GM18520 (cell line): ENCODE measurements at regions not wholly inside any gene's neighbourhood (a gene's known extent, or its start where the extent isn't known, plus 50 kb on each side); places are given as distances from the start of the nearest gene placed in this dataset.
A peak's percentile ranks its signal among the peaks of the same experiment; 100 is the strongest.
"Not testable (repeated sequence)": the region's sequence is repeated elsewhere in the genome, so short reads cannot be mapped to it uniquely, and the experiment has no call there.

Experiments
- ATAC-seq: cut with Tn5 transposase; IDR thresholded peaks from one replicate; pipeline ENCODE4 v1.9.1; 2021; ENCODE audit not compliant: unreplicated experiment

DNA sequence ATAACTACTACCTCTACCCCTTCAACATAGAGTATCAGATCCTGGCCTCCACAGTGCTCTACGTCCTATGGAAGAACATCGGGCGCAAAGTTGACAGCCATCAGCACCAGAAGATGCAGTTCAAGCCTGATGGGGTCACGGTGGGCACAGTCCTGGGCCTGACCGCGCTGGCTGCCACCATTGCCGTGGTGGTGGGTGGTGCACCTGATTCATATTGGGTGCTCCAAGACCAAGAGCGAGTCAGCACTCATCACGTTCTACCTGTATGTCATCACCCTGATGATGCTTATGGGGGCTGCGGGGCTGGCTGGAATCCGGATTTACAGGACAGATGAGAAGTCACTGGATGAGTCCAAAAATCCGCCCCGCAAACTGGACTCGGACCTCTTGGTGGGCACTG is 846.4 kb downstream of the RPIA start:
- ATAC-seq = not testable (repeated sequence)

GRCh38 chr2:89544110-89544509 is 852.6 kb downstream of the RPIA start:
- ATAC-seq = not testable (repeated sequence)

- not testable (repeated sequence) for ATAC-seq
Observed at GRCh38 chr2:89579154-89579553, 887.7 kb downstream of the RPIA start.

- ATAC-seq = not testable (repeated sequence)
Observed at GRCh38 chr2:89582816-89583215, 891.3 kb downstream of the RPIA start.

- ATAC-seq = not testable (repeated sequence)
Observed at GRCh38 chr2:89584046-89584445, 892.6 kb downstream of the RPIA start.

- not testable (repeated sequence) for ATAC-seq
Observed at GRCh38 chr2:89584868-89585557, 893.5 kb downstream of the RPIA start.

- peak; percentile 90 for ATAC-seq
Observed at GRCh38 chr2:89585558-89585920, 894.1 kb downstream of the RPIA start.

GRCh38 chr2:89599843-89600242 is 908.4 kb downstream of the RPIA start:
- not testable (repeated sequence) for ATAC-seq

DNA sequence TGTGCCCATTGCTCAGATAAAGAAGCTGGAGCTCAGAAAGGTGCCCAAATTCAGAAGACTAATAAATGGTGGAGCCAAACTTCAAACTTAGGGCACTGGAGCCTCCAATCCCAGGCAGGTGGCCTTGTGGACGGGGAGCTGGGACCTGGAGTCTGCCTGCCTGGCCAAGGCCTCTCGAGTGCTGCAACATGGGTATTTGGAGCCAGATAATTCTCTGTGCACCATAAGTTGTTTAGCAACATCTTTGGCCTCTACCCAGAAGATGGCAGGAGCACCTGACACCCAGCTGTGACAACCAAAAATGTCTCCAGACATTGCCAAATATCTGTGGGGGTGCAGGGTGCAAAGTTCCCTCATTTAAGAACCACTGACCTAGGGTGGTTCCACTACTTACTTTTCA is 915.0 kb downstream of the RPIA start:
- not testable (repeated sequence) for ATAC-seq

DNA sequence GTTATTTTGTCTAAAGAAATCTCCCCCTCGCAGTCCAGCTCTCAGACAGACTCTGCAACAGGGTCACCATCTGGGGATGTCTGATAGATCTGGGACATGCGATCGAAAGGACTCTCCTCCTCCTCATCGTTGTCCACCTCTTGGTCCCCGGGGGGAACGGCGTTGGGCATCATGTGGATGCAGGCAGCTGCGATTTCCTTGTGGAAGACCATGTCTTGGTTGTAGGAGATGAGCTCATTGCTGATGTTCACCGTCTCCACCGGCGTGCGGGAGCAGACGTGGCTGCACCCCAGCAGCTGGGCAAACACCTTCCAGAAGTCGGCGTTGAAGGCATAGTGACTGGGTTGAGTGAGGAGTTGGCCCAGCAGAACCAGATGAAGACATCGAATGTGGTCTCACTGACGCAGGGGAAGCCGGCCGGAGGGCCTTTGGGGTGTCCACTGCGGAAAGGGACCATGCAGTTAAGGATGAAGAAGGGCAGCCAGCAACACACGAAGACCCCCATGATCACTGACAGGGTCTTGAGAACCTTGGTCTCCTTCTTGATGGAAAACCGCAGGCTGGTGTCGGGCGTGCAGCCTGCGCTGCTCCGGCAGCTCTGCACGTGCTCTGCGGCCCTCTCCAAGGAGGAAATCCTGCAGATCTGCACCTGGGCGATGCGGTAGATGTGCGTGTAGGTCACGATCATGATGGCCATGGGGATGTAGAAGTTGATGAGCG is 918.9 kb downstream of the RPIA start:
- not testable (repeated sequence) for ATAC-seq

DNA sequence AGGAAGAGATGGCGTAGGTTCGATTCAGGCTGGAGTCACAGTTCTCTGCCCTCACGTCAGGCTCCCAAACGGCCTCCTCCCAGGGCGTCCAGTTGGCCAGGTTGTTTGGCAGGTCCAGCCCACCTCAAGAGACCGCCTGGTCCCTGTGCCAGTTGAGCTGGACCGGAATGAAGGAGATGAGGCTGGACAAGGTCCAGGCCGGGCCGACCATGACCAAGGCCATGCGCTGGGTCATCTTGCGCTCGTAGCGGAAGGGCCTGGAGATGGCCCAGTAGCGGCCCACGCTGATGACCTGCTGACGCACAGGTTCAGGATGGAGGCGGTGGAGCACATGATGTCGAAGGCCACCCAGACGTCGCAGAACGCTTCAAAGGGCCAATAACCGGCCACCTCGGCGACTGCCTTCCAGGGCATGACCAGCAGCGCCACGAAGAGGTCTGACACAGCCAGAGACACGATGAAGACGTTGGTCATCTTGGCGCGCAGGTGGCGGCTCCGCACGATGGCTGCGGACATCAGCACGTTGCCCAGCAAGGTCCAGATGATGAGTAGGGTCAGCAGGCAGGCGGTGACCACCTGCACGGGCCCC is 919.5 kb downstream of the RPIA start:
- ATAC-seq = not testable (repeated sequence)

GRCh38 chr2:89611710-89612109 is 920.2 kb downstream of the RPIA start:
- ATAC-seq = not testable (repeated sequence)

DNA sequence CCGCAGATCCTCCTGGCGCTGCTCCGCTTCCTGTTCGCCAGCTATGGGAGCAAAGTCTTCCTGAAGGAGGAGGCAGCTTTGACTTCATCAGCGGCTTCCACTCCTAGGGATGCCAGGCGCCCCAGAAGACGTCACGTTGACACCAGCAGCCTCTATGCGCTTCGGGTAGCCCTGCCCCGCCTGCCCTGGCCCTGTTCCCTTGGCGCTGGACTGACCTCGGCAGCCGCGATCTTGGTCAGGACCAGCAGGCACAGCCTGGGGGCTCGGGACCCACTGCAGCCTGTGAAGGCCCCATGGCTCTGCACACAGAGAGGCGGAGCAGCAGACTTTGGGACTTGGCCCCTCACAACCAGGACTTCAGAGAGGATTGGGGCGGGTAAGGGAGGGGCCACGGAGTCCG is 957.8 kb downstream of the RPIA start:
- ATAC-seq = not testable (repeated sequence)

- not testable (repeated sequence) for ATAC-seq
Observed at GRCh38 chr2:89679254-89679653, 987.8 kb downstream of the RPIA start.
